GM04503 (cell line): ENCODE measurements at regions not wholly inside any gene's neighbourhood (a gene's known extent, or its start where the extent isn't known, plus 50 kb on each side); places are given as distances from the start of the nearest gene placed in this dataset.
"Not testable (repeated sequence)": the region's sequence is repeated elsewhere in the genome, so short reads cannot be mapped to it uniquely, and the experiment has no call there.

Experiments used
- DNase-seq: peaks from one replicate; pipeline ENCODE4 v3.0.0-alpha.2; 2012; ENCODE audit warnings: low read depth

GRCh38 chr6:134394905-134395304 is 77.0 kb upstream of the SGK1 start:
- no peak for DNase-seq

- DNase-seq = no peak
These were observed 76.3 kb upstream of the SGK1 start for GRCh38 chr6:134394208-134394607.

- DNase-seq = no peak
These were observed 73.3 kb upstream of the SGK1 start for GRCh38 chr6:134391205-134391604.

GRCh38 chr6:134389658-134390057 is 71.7 kb upstream of the SGK1 start:
- DNase-seq = no peak

- DNase-seq = no peak
These were observed 71.2 kb upstream of the SGK1 start for GRCh38 chr6:134389129-134389528.

- not testable (repeated sequence) for DNase-seq
These were observed 68.6 kb upstream of the SGK1 start for GRCh38 chr6:134386482-134386881.

GRCh38 chr6:134381959-134382358 is 64.0 kb upstream of the SGK1 start:
- no peak for DNase-seq

- DNase-seq = no peak
These were observed 61.7 kb upstream of the SGK1 start for GRCh38 chr6:134379599-134379998.

- no peak for DNase-seq
These were observed 61.2 kb upstream of the SGK1 start for GRCh38 chr6:134379076-134379475.

- DNase-seq = no peak
These were observed 60.5 kb upstream of the SGK1 start for GRCh38 chr6:134378426-134378825.

- no peak for DNase-seq
These were observed 58.9 kb upstream of the SGK1 start for GRCh38 chr6:134376785-134377184.

- DNase-seq = no peak
These were observed 57.3 kb upstream of the SGK1 start for GRCh38 chr6:134375220-134375580.

GRCh38 chr6:134374491-134375219 is 56.7 kb upstream of the SGK1 start:
- no peak for DNase-seq

- no peak for DNase-seq
These were observed 56.1 kb upstream of the SGK1 start for GRCh38 chr6:134373993-134374392.

GRCh38 chr6:134373282-134373922 is 55.5 kb upstream of the SGK1 start:
- peak; percentile 33 for DNase-seq

GRCh38 chr6:134372603-134373281 is 54.8 kb upstream of the SGK1 start:
- no peak for DNase-seq

- DNase-seq = no peak
These were observed 50.8 kb upstream of the SGK1 start for GRCh38 chr6:134368670-134369069.
